K562 (cell line): ENCODE measurements at regions not wholly inside any gene's neighbourhood (a gene's known extent, or its start where the extent isn't known, plus 50 kb on each side); places are given as distances from the start of the nearest gene placed in this dataset.

Experiments
- ATAC-seq: fragments of 200-7000 bp; cut with Tn5 transposase; 3 replicates; pipeline ENCODE4 v1.9.1; 2020; ENCODE audit warnings: moderate library complexity
- BruUV-seq: library from RNA; stranded (reverse); fragments of 400-500 nt; replicated peaks from 2 replicates; lab custom pipeline; 2021; lab: Mats Ljungman, UMichigan
- CTCF ChIA-PET: fragments of 300-600 bp; formaldehyde crosslinking; extraction: SDS; loops from one replicate; lab custom pipeline; 2021; ENCODE audit warnings: low intra/inter-chr PET ratio; lab: Yijun Ruan, JAX
- POLR2A ChIA-PET: fragments of 300-600, 350-650 bp; sonication (Branson Sonifier 250); formaldehyde crosslinking; extraction: SDS; loops from one replicate; lab custom pipeline; 2021; ENCODE audit warnings: antibody characterized with exemption, inconsistent platforms; lab: Yijun Ruan, JAX
- DNase-seq, 4 experiments: peaks; one replicate each; pipeline versions ENCODE4 v3.0.0 to v3.0.0-alpha.2; 2011 to 2018; ENCODE audit warnings: low spot score in 3 of 4, mixed read lengths in 3 of 4; ENCODE audit errors: extremely low read depth in 1 of 4
- FAIRE-seq: peaks from 2 replicates; lab custom pipeline; 2011; peaks lifted over from hg19 to GRCh38; lab: Jason Lieb, UNC
- H2AFZ ChIP-seq: 2 replicates; pipeline ENCODE4 v1.6.0; 2011; ENCODE audit warnings: low read depth, low read length, control low read depth, inconsistent platforms
- H3K27ac ChIP-seq: fragments of 200-600 bp; 3 replicates; pipeline ENCODE4 v1.8.0; 2011; ENCODE audit warnings: low read depth, mild to moderate bottlenecking, control low read depth, inconsistent platforms, low read length, moderate library complexity, mixed read lengths; ENCODE audit errors: extremely low read depth
- H3K27me3 ChIP-seq, 2 experiments: fragments of 300-600 bp in 1 of 2; 2 replicates in 1 of 2; 3 replicates in 1 of 2; pipeline versions ENCODE4 v1.6.0 to v1.8.0; 2011; ENCODE audit warnings: inconsistent platforms in 2 of 2, low read length in 2 of 2, mild to moderate bottlenecking in 1 of 2, mixed read lengths in 1 of 2, moderate library complexity in 1 of 2; ENCODE audit not compliant: control insufficient read depth in 2 of 2, insufficient read depth in 2 of 2
- H3K36me3 ChIP-seq: fragments of 300-600 bp; 3 replicates; pipeline ENCODE4 v1.8.0; 2011; ENCODE audit warnings: mild to moderate bottlenecking, low read length, inconsistent platforms; ENCODE audit not compliant: control insufficient read depth, insufficient read depth
- H3K4me1 ChIP-seq, 2 experiments: fragments of 200-600 bp in 1 of 2; replicated peaks in 1 of 2; 2 replicates in 1 of 2; 3 replicates in 1 of 2; pipeline versions ENCODE4 v1.5.1 to v1.8.0; 2011; ENCODE audit warnings: inconsistent platforms in 2 of 2, low read length in 2 of 2, mild to moderate bottlenecking in 1 of 2, mixed read lengths in 1 of 2, moderate library complexity in 1 of 2; ENCODE audit not compliant: control insufficient read depth in 2 of 2, insufficient read depth in 2 of 2
- H3K4me2 ChIP-seq: 2 replicates; pipeline ENCODE4 v1.6.1; 2011; ENCODE audit warnings: low read length, control low read depth, inconsistent platforms, mixed read lengths; ENCODE audit not compliant: insufficient read depth
- H3K4me3 ChIP-seq: fragments of 200-600 bp; sonication (generic), shearing (Covaris generic); 2 replicates; pipeline ENCODE4 v1.5.1; 2016; ENCODE audit warnings: control low read depth, inconsistent platforms
- H3K79me2 ChIP-seq: fragments of 200-600 bp; 3 replicates; pipeline ENCODE4 v1.8.0; 2011; ENCODE audit warnings: low read length, inconsistent platforms; ENCODE audit not compliant: control insufficient read depth, insufficient read depth
- H3K9ac ChIP-seq, 2 experiments: 2 replicates each; pipeline versions ENCODE4 v1.6.0 to v1.6.1; 2011; ENCODE audit warnings: low read depth in 2 of 2, low read length in 2 of 2, control low read depth in 1 of 2, inconsistent platforms in 1 of 2, mild to moderate bottlenecking in 1 of 2, mixed read lengths in 1 of 2; ENCODE audit not compliant: insufficient read depth in 1 of 2
- H3K9me1 ChIP-seq: one replicate; pipeline ENCODE4 v1.6.0; 2011; ENCODE audit warnings: inconsistent platforms, mild to moderate bottlenecking, low read length, moderate library complexity; ENCODE audit not compliant: control insufficient read depth, insufficient read depth
- H3K9me3 ChIP-seq: replicated peaks from 2 replicates; pipeline ENCODE4 v1.5.1; 2011; ENCODE audit warnings: low read depth, low read length, inconsistent platforms; ENCODE audit not compliant: control insufficient read depth, insufficient read depth
- H4K20me1 ChIP-seq: replicated peaks from 2 replicates; pipeline ENCODE4 v1.6.1; 2011; ENCODE audit warnings: low read length, inconsistent platforms, mixed read lengths; ENCODE audit not compliant: control insufficient read depth, insufficient read depth
- GATA2 ChIP-seq: sonication (generic); formaldehyde crosslinking; IDR thresholded peaks from 2 replicates; pipeline ENCODE4 v1.4.0; 2020; ENCODE audit warnings: mild to moderate bottlenecking, missing genetic modification reagents
- NR4A1 ChIP-seq, 2 experiments: fragments of 250-450 bp in 1 of 2; fragments of 450-650 bp in 1 of 2; sonication (Bioruptor Pico) in 1 of 2; IDR thresholded peaks; 2 replicates each; pipeline versions ENCODE4 v1.4.0 to v1.6.1; 2016 to 2020; ENCODE audit warnings: mild to moderate bottlenecking in 2 of 2, missing compliant biosample characterization in 1 of 2, missing genetic modification characterization in 1 of 2, moderate library complexity in 1 of 2
- SP2 ChIP-seq: IDR thresholded peaks from 2 replicates; pipeline ENCODE4 v1.6.1; 2011; ENCODE audit warnings: mild to moderate bottlenecking, low read depth, low read length, moderate library complexity; ENCODE audit not compliant: poor library complexity, severe bottlenecking; ENCODE audit errors: extremely low read depth
- TCF3 ChIP-seq: sonication (generic); formaldehyde crosslinking; IDR thresholded peaks from 2 replicates; pipeline ENCODE4 v1.4.0; 2020; ENCODE audit warnings: mild to moderate bottlenecking, missing genetic modification reagents
- TEAD4 ChIP-seq, 2 experiments: sonication (generic) in 1 of 2; formaldehyde crosslinking in 1 of 2; IDR thresholded peaks; 2 replicates each; pipeline versions ENCODE4 v1.6.1 to v1.8.0; 2012 to 2022; ENCODE audit warnings: borderline replicate concordance in 1 of 2, inconsistent platforms in 1 of 2, low read length in 1 of 2, mild to moderate bottlenecking in 1 of 2, missing genetic modification reagents in 1 of 2
- ZNF347 ChIP-seq: fragments of 450-650 bp; formaldehyde crosslinking; IDR thresholded peaks from 2 replicates; pipeline ENCODE4 v1.4.0; 2020; ENCODE audit warnings: low read depth, mild to moderate bottlenecking, moderate library complexity
- WGBS: fragments of 100-300 bp; shearing (Covaris generic); methylation state at CpG from one replicate; pipeline ENCODE4 v1.1.6; 2016; ENCODE audit warnings: low coverage, mixed read lengths; ENCODE audit not compliant: insufficient coverage; ENCODE audit errors: missing lambda C conversion rate; 5-methylcytosine and 5-hydroxymethylcytosine counted together
- in situ Hi-C: fragments of 300-500 bp; cut with MboI; formaldehyde crosslinking; loops from 4 replicates; pipeline ENCODE4 v1.15.0; 2018; ENCODE audit warnings: inconsistent platforms, mixed read lengths
- intact Hi-C: fragments of 100-400 bp; cut with micrococcal nuclease; formaldehyde crosslinking; loops from 2 replicates; pipeline ENCODE4 v1.14.2; 2022
- TF ChIP-seq, protein P1 (sequence below): fragments of 250-450 bp; sonication (Bioruptor Pico); IDR thresholded peaks from 2 replicates; pipeline ENCODE4 v1.8.0; 2021; ENCODE audit warnings: mild to moderate bottlenecking, moderate library complexity
- TF ChIP-seq, protein P2 (sequence below): sonication (generic); formaldehyde crosslinking; IDR thresholded peaks from 2 replicates; pipeline ENCODE4 v1.8.0; 2023; ENCODE audit warnings: mild to moderate bottlenecking, missing genetic modification reagents
- TF ChIP-seq, protein P3 (sequence below): fragments of 450-650 bp; IDR thresholded peaks from 2 replicates; pipeline ENCODE4 v1.6.1; 2018; ENCODE audit not compliant: partially characterized antibody
- TF ChIP-seq, protein P4 (sequence below): sonication (generic); formaldehyde crosslinking; IDR thresholded peaks from 2 replicates; pipeline ENCODE4 v1.8.0; 2022; ENCODE audit warnings: missing genetic modification reagents, mild to moderate bottlenecking, moderate library complexity, borderline replicate concordance

- no peaks in the 10 kb centered on the region; a peak in 1 of 5 replicates for H3K4me1 ChIP-seq
- ChIA-PET POLR2A (no interaction called here), CTCF (no interaction called here)
- no peaks in the 10 kb centered on the region for H3K27me3 ChIP-seq
- TF ChIP-seq, protein P1, sequence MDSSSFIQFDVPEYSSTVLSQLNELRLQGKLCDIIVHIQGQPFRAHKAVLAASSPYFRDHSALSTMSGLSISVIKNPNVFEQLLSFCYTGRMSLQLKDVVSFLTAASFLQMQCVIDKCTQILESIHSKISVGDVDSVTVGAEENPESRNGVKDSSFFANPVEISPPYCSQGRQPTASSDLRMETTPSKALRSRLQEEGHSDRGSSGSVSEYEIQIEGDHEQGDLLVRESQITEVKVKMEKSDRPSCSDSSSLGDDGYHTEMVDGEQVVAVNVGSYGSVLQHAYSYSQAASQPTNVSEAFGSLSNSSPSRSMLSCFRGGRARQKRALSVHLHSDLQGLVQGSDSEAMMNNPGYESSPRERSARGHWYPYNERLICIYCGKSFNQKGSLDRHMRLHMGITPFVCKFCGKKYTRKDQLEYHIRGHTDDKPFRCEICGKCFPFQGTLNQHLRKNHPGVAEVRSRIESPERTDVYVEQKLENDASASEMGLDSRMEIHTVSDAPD (CRISPR knock-in tag), result no peak
- TF ChIP-seq TEAD4 (IDR thresholded peaks at IDR 0.05; ENCODE audit: low read length) (no peak), TEAD4 (CRISPR knock-in tag; IDR thresholded peaks at IDR 0.05; ENCODE audit: borderline replicate concordance) (no peak), TCF3 (no peak), ZNF347 (CRISPR knock-in tag) (no peak), NR4A1 (CRISPR knock-in tag; IDR thresholded peaks at IDR 0.05) (no peak), NR4A1 (tag; IDR thresholded peaks at IDR 0.05) (no peak), GATA2 (CRISPR knock-in tag) (no peak), SP2 (no peak)
- TF ChIP-seq, protein P2, sequence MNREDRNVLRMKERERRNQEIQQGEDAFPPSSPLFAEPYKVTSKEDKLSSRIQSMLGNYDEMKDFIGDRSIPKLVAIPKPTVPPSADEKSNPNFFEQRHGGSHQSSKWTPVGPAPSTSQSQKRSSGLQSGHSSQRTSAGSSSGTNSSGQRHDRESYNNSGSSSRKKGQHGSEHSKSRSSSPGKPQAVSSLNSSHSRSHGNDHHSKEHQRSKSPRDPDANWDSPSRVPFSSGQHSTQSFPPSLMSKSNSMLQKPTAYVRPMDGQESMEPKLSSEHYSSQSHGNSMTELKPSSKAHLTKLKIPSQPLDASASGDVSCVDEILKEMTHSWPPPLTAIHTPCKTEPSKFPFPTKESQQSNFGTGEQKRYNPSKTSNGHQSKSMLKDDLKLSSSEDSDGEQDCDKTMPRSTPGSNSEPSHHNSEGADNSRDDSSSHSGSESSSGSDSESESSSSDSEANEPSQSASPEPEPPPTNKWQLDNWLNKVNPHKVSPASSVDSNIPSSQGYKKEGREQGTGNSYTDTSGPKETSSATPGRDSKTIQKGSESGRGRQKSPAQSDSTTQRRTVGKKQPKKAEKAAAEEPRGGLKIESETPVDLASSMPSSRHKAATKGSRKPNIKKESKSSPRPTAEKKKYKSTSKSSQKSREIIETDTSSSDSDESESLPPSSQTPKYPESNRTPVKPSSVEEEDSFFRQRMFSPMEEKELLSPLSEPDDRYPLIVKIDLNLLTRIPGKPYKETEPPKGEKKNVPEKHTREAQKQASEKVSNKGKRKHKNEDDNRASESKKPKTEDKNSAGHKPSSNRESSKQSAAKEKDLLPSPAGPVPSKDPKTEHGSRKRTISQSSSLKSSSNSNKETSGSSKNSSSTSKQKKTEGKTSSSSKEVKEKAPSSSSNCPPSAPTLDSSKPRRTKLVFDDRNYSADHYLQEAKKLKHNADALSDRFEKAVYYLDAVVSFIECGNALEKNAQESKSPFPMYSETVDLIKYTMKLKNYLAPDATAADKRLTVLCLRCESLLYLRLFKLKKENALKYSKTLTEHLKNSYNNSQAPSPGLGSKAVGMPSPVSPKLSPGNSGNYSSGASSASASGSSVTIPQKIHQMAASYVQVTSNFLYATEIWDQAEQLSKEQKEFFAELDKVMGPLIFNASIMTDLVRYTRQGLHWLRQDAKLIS (CRISPR knock-in tag), result no peak
- TF ChIP-seq, protein P3, sequence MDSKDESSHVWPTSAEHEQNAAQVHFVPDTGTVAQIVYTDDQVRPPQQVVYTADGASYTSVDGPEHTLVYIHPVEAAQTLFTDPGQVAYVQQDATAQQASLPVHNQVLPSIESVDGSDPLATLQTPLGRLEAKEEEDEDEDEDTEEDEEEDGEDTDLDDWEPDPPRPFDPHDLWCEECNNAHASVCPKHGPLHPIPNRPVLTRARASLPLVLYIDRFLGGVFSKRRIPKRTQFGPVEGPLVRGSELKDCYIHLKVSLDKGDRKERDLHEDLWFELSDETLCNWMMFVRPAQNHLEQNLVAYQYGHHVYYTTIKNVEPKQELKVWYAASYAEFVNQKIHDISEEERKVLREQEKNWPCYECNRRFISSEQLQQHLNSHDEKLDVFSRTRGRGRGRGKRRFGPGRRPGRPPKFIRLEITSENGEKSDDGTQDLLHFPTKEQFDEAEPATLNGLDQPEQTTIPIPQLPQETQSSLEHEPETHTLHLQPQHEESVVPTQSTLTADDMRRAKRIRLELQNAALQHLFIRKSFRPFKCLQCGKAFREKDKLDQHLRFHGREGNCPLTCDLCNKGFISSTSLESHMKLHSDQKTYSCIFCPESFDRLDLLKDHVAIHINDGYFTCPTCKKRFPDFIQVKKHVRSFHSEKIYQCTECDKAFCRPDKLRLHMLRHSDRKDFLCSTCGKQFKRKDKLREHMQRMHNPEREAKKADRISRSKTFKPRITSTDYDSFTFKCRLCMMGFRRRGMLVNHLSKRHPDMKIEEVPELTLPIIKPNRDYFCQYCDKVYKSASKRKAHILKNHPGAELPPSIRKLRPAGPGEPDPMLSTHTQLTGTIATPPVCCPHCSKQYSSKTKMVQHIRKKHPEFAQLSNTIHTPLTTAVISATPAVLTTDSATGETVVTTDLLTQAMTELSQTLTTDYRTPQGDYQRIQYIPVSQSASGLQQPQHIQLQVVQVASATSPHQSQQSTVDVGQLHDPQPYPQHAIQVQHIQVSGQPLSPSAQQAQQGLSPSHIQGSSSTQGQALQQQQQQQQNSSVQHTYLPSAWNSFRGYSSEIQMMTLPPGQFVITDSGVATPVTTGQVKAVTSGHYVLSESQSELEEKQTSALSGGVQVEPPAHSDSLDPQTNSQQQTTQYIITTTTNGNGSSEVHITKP, result no peak
- TF ChIP-seq, protein P4, sequence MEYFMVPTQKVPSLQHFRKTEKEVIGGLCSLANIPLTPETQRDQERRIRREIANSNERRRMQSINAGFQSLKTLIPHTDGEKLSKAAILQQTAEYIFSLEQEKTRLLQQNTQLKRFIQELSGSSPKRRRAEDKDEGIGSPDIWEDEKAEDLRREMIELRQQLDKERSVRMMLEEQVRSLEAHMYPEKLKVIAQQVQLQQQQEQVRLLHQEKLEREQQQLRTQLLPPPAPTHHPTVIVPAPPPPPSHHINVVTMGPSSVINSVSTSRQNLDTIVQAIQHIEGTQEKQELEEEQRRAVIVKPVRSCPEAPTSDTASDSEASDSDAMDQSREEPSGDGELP, result no peak
- H3K36me3 ChIP-seq, result no peaks in the 10 kb centered on the region
- in situ Hi-C loops, result no loop called here
- H3K4me2 ChIP-seq, result no peak overlapping the region
- no peaks in the 10 kb centered on the region for H3K79me2 ChIP-seq
- no peaks in the 10 kb centered on the region for H3K9me3 ChIP-seq
- no peaks in the 10 kb centered on the region for H3K9me1 ChIP-seq
- ATAC-seq (no peak), FAIRE-seq (no peak), DNase-seq (no peak)
- no peak overlapping the region for H2AFZ ChIP-seq
- intact Hi-C loops, result no loop called here
- no peak overlapping the region for H3K27ac ChIP-seq
- H4K20me1 ChIP-seq, result no peaks in the 10 kb centered on the region
- 8% methylated on average over 3 of the region's 3 CpGs for WGBS
- no peak overlapping the region for H3K4me3 ChIP-seq
- no peak overlapping the region for H3K9ac ChIP-seq
- BruUV-seq, result no TSS peak
These were observed 324.3 kb upstream of the PKDCC start for GRCh38 chr2:41723526-41723925.
